22Rv1 (cell line): ENCODE measurements at regions not wholly inside any gene's neighbourhood (a gene's known extent, or its start where the extent isn't known, plus 50 kb on each side); places are given as distances from the start of the nearest gene placed in this dataset.

ENCODE experiments used
- CTCF ChIP-seq: fragments of 450-650 bp; IDR thresholded peaks from 2 replicates; pipeline ENCODE4 v1.5.1; 2017; ENCODE audit warnings: mild to moderate bottlenecking
- ZFX ChIP-seq: fragments of 450-650 bp; IDR thresholded peaks from 2 replicates; pipeline ENCODE4 v1.6.1; 2017; ENCODE audit warnings: antibody characterized with exemption, borderline replicate concordance

GRCh38 chr5:34606101-34606500, 50.0 kb upstream of the RAI14 start:
- no peak for TF ChIP-seq CTCF
- TF ChIP-seq ZFX = no peak
